Ovary (tissue), 7 donors: ENCODE measurements at regions not wholly inside any gene's neighbourhood (a gene's known extent, or its start where the extent isn't known, plus 50 kb on each side); places are given as distances from the start of the nearest gene placed in this dataset.

Source experiments
- DNase-seq, 5 donors: peaks; one replicate each; pipeline ENCODE4 v3.0.0-alpha.2; 2019 to 2020
- H3K27ac ChIP-seq, 2 donors: fragments of 200-600 bp; one replicate each; pipeline versions ENCODE4 v1.5.1 to v1.8.0; 2019 to 2022
- H3K27me3 ChIP-seq: fragments of 200-600 bp; one replicate; pipeline ENCODE4 v1.8.0; 2022
- H3K36me3 ChIP-seq: fragments of 200-600 bp; sonication (generic); one replicate; pipeline ENCODE4 v1.5.1; 2019
- H3K4me1 ChIP-seq: one replicate; pipeline ENCODE4 v1.8.1; 2013; ENCODE audit warnings: mild to moderate bottlenecking, moderate library complexity; ENCODE audit not compliant: insufficient read depth
- H3K4me3 ChIP-seq: fragments of 200-600 bp; sonication (generic); one replicate; pipeline ENCODE4 v1.5.1; 2017
- H3K9me3 ChIP-seq, 2 donors: fragments of 200-600 bp in 1 of 2; sonication (generic) in 1 of 2; one replicate each; pipeline versions ENCODE4 v1.5.1 to v1.8.1; 2013 to 2019; ENCODE audit warnings: mild to moderate bottlenecking in 1 of 2, moderate library complexity in 1 of 2
- EP300 ChIP-seq: sonication (generic); formaldehyde crosslinking; IDR thresholded peaks from one replicate; pipeline ENCODE4 v1.6.1; 2017; ENCODE audit warnings: antibody characterized with exemption
- POLR2A ChIP-seq: fragments of 450-650 bp; IDR thresholded peaks from one replicate; pipeline ENCODE4 v1.6.1; 2017; ENCODE audit warnings: antibody characterized with exemption, mild to moderate bottlenecking, moderate library complexity
- WGBS, 3 donors: extraction: QIAGEN DNeasy Blood & Tissue Kit in 1 of 3; methylation state at CpG; one replicate each; pipeline versions ENCODE4 v1.1.5 to v1.1.7; 2013 to 2017; 5-methylcytosine and 5-hydroxymethylcytosine counted together
- intact Hi-C, 4 donors: fragments of 100-400 bp; cut with DNase I; formaldehyde crosslinking; loops; one replicate each; pipeline versions ENCODE4 v1.11.0 to v1.15.1; 2022 to 2023
- TF ChIP-seq, protein P1 (sequence below), 3 donors: fragments of 450-650 bp in 2 of 3; fragments of 200-600 bp in 1 of 3; IDR thresholded peaks; one replicate each; pipeline versions ENCODE4 v1.5.1 to v1.8.0; 2016 to 2022; ENCODE audit warnings: antibody characterized with exemption in 3 of 3, mild to moderate bottlenecking in 1 of 3
- donor health status: DM: no; HTN: no; CAD: no; lungs with moderate emphysema.
- donor health status: DM: no; HTN: no; CAD: no.
- donor health status: Bipolar disorder and iron deficiency.
- donor health status: DM: no; HTN: no; CAD: no.
- donor health status: DM: yes; HTN: yes; CAD: no.

DNA sequence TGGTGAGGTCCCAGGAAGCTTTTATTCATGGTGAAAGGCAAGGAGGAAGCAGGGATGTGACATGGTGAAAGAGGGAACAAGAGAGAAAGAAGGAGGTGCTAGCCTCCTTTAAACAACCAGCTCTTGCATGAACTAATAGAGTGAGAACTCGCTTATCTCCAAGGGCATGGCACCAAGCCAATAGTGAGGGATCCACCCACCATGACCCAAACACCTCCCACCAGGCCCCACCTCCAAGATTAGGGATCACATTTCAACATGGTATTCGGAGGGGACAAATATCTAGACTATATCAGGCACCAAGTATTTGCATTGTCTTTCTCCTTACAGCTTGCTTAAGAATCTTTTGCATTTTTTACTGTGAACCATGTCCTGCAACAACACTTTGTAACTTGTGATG is 91.9 kb upstream of the DHRS4 start:
- TF ChIP-seq EP300 (no peak), POLR2A (no peak)
- TF ChIP-seq, protein P1, sequence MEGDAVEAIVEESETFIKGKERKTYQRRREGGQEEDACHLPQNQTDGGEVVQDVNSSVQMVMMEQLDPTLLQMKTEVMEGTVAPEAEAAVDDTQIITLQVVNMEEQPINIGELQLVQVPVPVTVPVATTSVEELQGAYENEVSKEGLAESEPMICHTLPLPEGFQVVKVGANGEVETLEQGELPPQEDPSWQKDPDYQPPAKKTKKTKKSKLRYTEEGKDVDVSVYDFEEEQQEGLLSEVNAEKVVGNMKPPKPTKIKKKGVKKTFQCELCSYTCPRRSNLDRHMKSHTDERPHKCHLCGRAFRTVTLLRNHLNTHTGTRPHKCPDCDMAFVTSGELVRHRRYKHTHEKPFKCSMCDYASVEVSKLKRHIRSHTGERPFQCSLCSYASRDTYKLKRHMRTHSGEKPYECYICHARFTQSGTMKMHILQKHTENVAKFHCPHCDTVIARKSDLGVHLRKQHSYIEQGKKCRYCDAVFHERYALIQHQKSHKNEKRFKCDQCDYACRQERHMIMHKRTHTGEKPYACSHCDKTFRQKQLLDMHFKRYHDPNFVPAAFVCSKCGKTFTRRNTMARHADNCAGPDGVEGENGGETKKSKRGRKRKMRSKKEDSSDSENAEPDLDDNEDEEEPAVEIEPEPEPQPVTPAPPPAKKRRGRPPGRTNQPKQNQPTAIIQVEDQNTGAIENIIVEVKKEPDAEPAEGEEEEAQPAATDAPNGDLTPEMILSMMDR (IDR thresholded peaks at IDR 0.05): no peak
- intact Hi-C loops: no loop called here
- Histone ChIP-seq H3K4me1 (no peaks in the 10 kb centered on the region), H3K36me3 (no peaks in the 10 kb centered on the region), H3K9me3 (no peaks in the 10 kb centered on the region), H3K27me3 (no peaks in the 10 kb centered on the region), H3K4me3 (no peak overlapping the region), H3K27ac (no peak overlapping the region)
- peak; percentile 19 to 61 (median 48) for DNase-seq
- 5 to 13% (median 6%) methylated on average over 2 of the region's 2 CpGs for WGBS, 3 donors

DNA sequence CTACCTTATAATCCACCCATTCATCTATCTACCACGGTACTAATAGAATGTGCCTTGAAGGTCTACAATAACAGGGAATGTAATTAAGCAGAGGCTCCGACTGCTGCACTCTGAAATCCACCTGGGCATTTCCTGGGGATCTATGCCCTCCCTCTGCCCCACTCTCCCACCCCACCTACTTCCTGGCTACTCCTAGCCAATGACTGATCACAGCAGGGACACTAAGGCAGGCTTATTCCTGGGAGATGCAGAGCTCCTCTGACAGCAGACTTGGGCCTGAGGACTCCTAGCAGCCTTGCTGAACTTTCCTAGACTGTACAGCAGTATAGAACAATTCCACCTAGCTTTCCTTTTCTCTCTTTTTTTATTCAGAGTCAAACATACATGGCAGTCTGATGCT is 91.1 kb upstream of the DHRS4 start:
- no peaks in the 10 kb centered on the region for H3K4me1 ChIP-seq
- intact Hi-C loops: no loop called here
- 89 to 93% (median 92%) methylated on average over 2 of the region's 2 CpGs for WGBS, 3 donors
- TF ChIP-seq POLR2A (no peak), EP300 (no peak)
- TF ChIP-seq, protein P1 (IDR thresholded peaks at IDR 0.05): no peak
- no peak overlapping the region for H3K27ac ChIP-seq
- no peaks in the 10 kb centered on the region for H3K36me3 ChIP-seq
- no peak for DNase-seq
- no peaks in the 10 kb centered on the region for H3K9me3 ChIP-seq
- H3K4me3 ChIP-seq: no peak overlapping the region
- H3K27me3 ChIP-seq: no peaks in the 10 kb centered on the region

DNA sequence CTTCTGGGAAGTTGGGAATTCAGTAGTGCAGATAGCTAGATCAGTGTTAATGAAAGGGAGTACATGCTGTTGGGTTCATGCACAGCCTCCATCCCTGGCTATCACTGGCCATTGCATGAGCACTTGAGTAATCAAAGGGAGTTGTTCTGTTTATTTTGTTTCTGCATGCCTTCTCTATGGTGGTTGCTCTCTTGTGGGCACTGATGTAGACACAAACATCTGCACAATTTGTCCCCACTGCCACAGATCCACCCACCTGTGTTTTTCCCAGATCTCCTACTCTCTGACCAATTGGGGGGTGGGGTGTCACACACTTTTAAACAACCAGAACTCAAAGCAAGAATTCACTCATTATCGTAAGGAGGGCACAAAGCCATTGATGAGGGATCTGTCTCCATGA is 89.7 kb upstream of the DHRS4 start:
- Histone ChIP-seq H3K4me3 (no peak overlapping the region), H3K9me3 (no peaks in the 10 kb centered on the region), H3K4me1 (no peaks in the 10 kb centered on the region), H3K27ac (no peak overlapping the region), H3K27me3 (no peaks in the 10 kb centered on the region), H3K36me3 (no peaks in the 10 kb centered on the region)
- TF ChIP-seq EP300: no peak
- no peak for TF ChIP-seq POLR2A
- TF ChIP-seq, protein P1 (IDR thresholded peaks at IDR 0.05): no peak
- 96 to 100% (median 98%) methylated on average over 1 of the region's 1 CpG for WGBS, 3 donors
- intact Hi-C loops: no loop called here
- DNase-seq: no peak

DNA sequence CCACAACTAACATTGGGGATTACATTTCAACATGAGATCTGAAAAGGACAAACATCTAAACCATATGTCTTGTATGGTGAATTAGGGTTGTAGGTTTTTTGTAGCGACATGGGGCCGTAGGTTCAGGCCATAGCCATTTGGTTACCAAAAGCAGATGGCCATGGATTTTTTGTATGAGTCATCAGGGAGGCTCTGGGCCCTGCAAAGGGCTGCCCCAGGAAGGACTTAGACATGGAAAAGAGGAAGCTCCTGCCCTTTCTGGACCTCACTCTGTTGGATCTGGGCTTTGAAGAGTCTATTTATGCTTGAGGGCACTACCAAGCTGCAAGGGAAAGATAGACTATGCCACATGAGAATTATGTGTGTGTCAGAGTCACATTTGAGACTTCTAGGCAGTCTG is 89.3 kb upstream of the DHRS4 start:
- no peaks in the 10 kb centered on the region for H3K9me3 ChIP-seq
- 92 to 98% (median 93%) methylated on average over 2 of the region's 2 CpGs for WGBS, 3 donors
- H3K27me3 ChIP-seq: no peaks in the 10 kb centered on the region
- no peak for DNase-seq
- no peaks in the 10 kb centered on the region for H3K36me3 ChIP-seq
- H3K4me1 ChIP-seq: peaks cover 3% of the 10 kb centered on the region
- no peak overlapping the region for H3K4me3 ChIP-seq
- no peak overlapping the region for H3K27ac ChIP-seq
- intact Hi-C loops: no loop called here
- no peak for TF ChIP-seq EP300

DNA sequence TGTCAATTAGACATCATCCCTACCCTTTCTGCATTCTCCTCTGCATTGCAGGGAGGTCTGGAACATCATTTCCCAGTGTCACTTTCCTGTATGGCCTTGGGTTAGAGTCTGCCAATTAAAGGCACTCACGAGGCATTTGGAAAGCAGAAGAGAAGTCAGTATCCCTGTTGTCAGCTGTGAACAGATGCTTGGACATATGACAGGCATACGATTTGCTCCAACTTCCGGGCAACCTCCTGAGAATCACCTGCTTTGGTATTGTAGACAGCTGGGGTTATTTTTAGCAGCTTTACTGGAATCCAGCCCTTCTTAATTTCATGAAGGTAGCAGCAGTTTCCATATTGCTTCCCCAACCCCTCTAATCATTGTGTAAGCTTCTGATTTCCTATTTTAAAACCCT is 88.7 kb upstream of the DHRS4 start:
- no peak for TF ChIP-seq POLR2A
- TF ChIP-seq, protein P1 (IDR thresholded peaks at IDR 0.05): no peak
- intact Hi-C loops: no loop called here
- no peaks in the 10 kb centered on the region for H3K36me3 ChIP-seq
- H3K27me3 ChIP-seq: no peaks in the 10 kb centered on the region
- H3K4me3 ChIP-seq: no peak overlapping the region
- 38 to 62% (median 60%) methylated on average over 3 of the region's 3 CpGs for WGBS, 3 donors
- H3K9me3 ChIP-seq: no peaks in the 10 kb centered on the region
- no peak for DNase-seq
- H3K4me1 ChIP-seq: peaks cover 5% of the 10 kb centered on the region
- no peak overlapping the region for H3K27ac ChIP-seq
